ENCODE measurements at regions not wholly inside any gene's neighbourhood (a gene's known extent, or its start where the extent isn't known, plus 50 kb on each side); places are given as distances from the start of the nearest gene placed in this dataset.

- H3K36me3 Mint-ChIP-seq (ENCODE audit: low read depth, unreplicated experiment) = no peaks in the 10 kb centered on the region
- TF ChIP-seq, protein P1, sequence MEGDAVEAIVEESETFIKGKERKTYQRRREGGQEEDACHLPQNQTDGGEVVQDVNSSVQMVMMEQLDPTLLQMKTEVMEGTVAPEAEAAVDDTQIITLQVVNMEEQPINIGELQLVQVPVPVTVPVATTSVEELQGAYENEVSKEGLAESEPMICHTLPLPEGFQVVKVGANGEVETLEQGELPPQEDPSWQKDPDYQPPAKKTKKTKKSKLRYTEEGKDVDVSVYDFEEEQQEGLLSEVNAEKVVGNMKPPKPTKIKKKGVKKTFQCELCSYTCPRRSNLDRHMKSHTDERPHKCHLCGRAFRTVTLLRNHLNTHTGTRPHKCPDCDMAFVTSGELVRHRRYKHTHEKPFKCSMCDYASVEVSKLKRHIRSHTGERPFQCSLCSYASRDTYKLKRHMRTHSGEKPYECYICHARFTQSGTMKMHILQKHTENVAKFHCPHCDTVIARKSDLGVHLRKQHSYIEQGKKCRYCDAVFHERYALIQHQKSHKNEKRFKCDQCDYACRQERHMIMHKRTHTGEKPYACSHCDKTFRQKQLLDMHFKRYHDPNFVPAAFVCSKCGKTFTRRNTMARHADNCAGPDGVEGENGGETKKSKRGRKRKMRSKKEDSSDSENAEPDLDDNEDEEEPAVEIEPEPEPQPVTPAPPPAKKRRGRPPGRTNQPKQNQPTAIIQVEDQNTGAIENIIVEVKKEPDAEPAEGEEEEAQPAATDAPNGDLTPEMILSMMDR (IDR thresholded peaks at IDR 0.05; ENCODE audit: unreplicated experiment) = no peak
- no peak for DNase-seq (ENCODE audit: low spot score)
- no peak overlapping the region for H3K4me3 Mint-ChIP-seq (ENCODE audit: unreplicated experiment)
- H3K27me3 Mint-ChIP-seq (ENCODE audit: unreplicated experiment) = peaks cover 8% of the 10 kb centered on the region
- no peak overlapping the region for H3K27ac Mint-ChIP-seq (ENCODE audit: unreplicated experiment)
- H3K4me1 Mint-ChIP-seq (ENCODE audit: unreplicated experiment) = peaks cover 17% of the 10 kb centered on the region
- H3K9me3 Mint-ChIP-seq (ENCODE audit: unreplicated experiment) = no peaks in the 10 kb centered on the region
These were observed 104.1 kb upstream of the GSE1 start for GRCh38 chr16:85508993-85509392.

- TF ChIP-seq, protein P1 (IDR thresholded peaks at IDR 0.05; ENCODE audit: unreplicated experiment) = no peak
- no peak overlapping the region for H3K4me3 Mint-ChIP-seq (ENCODE audit: unreplicated experiment)
These were observed 103.0 kb upstream of the GSE1 start for GRCh38 chr16:85510041-85510659.

GRCh38 chr16:85511938-85512807 lies 100.9 kb upstream of the GSE1 start:
- no peak overlapping the region for H3K4me3 Mint-ChIP-seq (ENCODE audit: unreplicated experiment)
- H3K36me3 Mint-ChIP-seq (ENCODE audit: low read depth, unreplicated experiment) = no peaks in the 10 kb centered on the region
- H3K27me3 Mint-ChIP-seq (ENCODE audit: unreplicated experiment) = peaks cover 9% of the 10 kb centered on the region
- TF ChIP-seq, protein P1 (IDR thresholded peaks at IDR 0.05; ENCODE audit: unreplicated experiment) = no peak
- peaks cover 9% of the 10 kb centered on the region for H3K4me1 Mint-ChIP-seq (ENCODE audit: unreplicated experiment)
- H3K27ac Mint-ChIP-seq (ENCODE audit: unreplicated experiment) = no peak overlapping the region
- no peak for DNase-seq (ENCODE audit: low spot score)
- no peaks in the 10 kb centered on the region for H3K9me3 Mint-ChIP-seq (ENCODE audit: unreplicated experiment)

More at GRCh38 chr16:85510041-85510659, 103.0 kb upstream of the GSE1 start:
- Mint-ChIP-seq H3K27ac (ENCODE audit: unreplicated experiment) (no peak overlapping the region), H3K4me1 (ENCODE audit: unreplicated experiment) (peaks cover 17% of the 10 kb centered on the region), H3K36me3 (ENCODE audit: low read depth, unreplicated experiment) (no peaks in the 10 kb centered on the region), H3K27me3 (ENCODE audit: unreplicated experiment) (peaks cover 9% of the 10 kb centered on the region), H3K9me3 (ENCODE audit: unreplicated experiment) (no peaks in the 10 kb centered on the region)
- no peak for DNase-seq (ENCODE audit: low spot score)

GRCh38 chr16:85512808-85513115 lies 100.4 kb upstream of the GSE1 start:
- Mint-ChIP-seq H3K4me1 (ENCODE audit: unreplicated experiment) (peaks cover 3% of the 10 kb centered on the region), H3K27me3 (ENCODE audit: unreplicated experiment) (peaks cover 9% of the 10 kb centered on the region), H3K4me3 (ENCODE audit: unreplicated experiment) (no peak overlapping the region), H3K9me3 (ENCODE audit: unreplicated experiment) (no peaks in the 10 kb centered on the region), H3K27ac (ENCODE audit: unreplicated experiment) (no peak overlapping the region), H3K36me3 (ENCODE audit: low read depth, unreplicated experiment) (no peaks in the 10 kb centered on the region)
- TF ChIP-seq, protein P1 (IDR thresholded peaks at IDR 0.05; ENCODE audit: unreplicated experiment) = no peak
- no peak for DNase-seq (ENCODE audit: low spot score)

- no peak for DNase-seq (ENCODE audit: low spot score)
- Mint-ChIP-seq H3K4me1 (ENCODE audit: unreplicated experiment) (peaks cover 3% of the 10 kb centered on the region), H3K4me3 (ENCODE audit: unreplicated experiment) (no peak overlapping the region), H3K36me3 (ENCODE audit: low read depth, unreplicated experiment) (no peaks in the 10 kb centered on the region), H3K9me3 (ENCODE audit: unreplicated experiment) (no peaks in the 10 kb centered on the region), H3K27me3 (ENCODE audit: unreplicated experiment) (peaks cover 9% of the 10 kb centered on the region), H3K27ac (ENCODE audit: unreplicated experiment) (no peak overlapping the region)
- TF ChIP-seq, protein P1 (IDR thresholded peaks at IDR 0.05; ENCODE audit: unreplicated experiment) = no peak
These were observed 99.9 kb upstream of the GSE1 start for GRCh38 chr16:85513180-85513579.

Data from endothelial cell (in vitro differentiated cells).